SJCRH30 (cell line): ENCODE measurements at regions not wholly inside any gene's neighbourhood (a gene's known extent, or its start where the extent isn't known, plus 50 kb on each side); places are given as distances from the start of the nearest gene placed in this dataset.
"Not testable (repeated sequence)": the region's sequence is repeated elsewhere in the genome, so short reads cannot be mapped to it uniquely, and the experiment has no call there.

Experiments
- DNase-seq, 2 experiments: peaks; one replicate each; pipeline ENCODE4 v3.0.0-alpha.2; 2015 to 2020
- H3K27ac ChIP-seq: fragments of 250-450 bp; sonication (Bioruptor Pico); 2 replicates; pipeline ENCODE4 v1.5.1; 2020; ENCODE audit warnings: mild to moderate bottlenecking, moderate library complexity
- H3K27me3 ChIP-seq: fragments of 250-450 bp; sonication (Bioruptor Pico); 2 replicates; pipeline ENCODE4 v1.5.1; 2020; ENCODE audit warnings: mild to moderate bottlenecking, moderate library complexity
- H3K36me3 ChIP-seq: fragments of 250-450 bp; sonication (Bioruptor Pico); 2 replicates; pipeline ENCODE4 v1.5.1; 2020; ENCODE audit warnings: mild to moderate bottlenecking, moderate library complexity
- H3K4me1 ChIP-seq: fragments of 250-450 bp; sonication (Bioruptor Pico); 2 replicates; pipeline ENCODE4 v1.5.1; 2020; ENCODE audit warnings: mild to moderate bottlenecking, moderate library complexity
- H3K4me3 ChIP-seq: fragments of 250-450 bp; sonication (Bioruptor Pico); 2 replicates; pipeline ENCODE4 v1.5.1; 2020; ENCODE audit warnings: mild to moderate bottlenecking, moderate library complexity
- H3K9me3 ChIP-seq: fragments of 250-450 bp; sonication (Bioruptor Pico); replicated peaks from 2 replicates; pipeline ENCODE4 v1.5.1; 2020; ENCODE audit warnings: mild to moderate bottlenecking, moderate library complexity

GRCh38 chr14:57073986-57074385, 194.7 kb downstream of the EXOC5 start:
- Histone ChIP-seq H3K36me3 (no peaks in the 10 kb centered on the region), H3K4me1 (no peaks in the 10 kb centered on the region), H3K27ac (no peak overlapping the region), H3K4me3 (no peak overlapping the region), H3K9me3 (no peaks in the 10 kb centered on the region), H3K27me3 (no peaks in the 10 kb centered on the region)
- no peak for DNase-seq

- Histone ChIP-seq H3K9me3 (no peaks in the 10 kb centered on the region), H3K4me1 (no peaks in the 10 kb centered on the region), H3K27ac (no peak overlapping the region), H3K4me3 (no peak overlapping the region), H3K27me3 (no peaks in the 10 kb centered on the region), H3K36me3 (no peaks in the 10 kb centered on the region)
- DNase-seq = no peak
Measured at GRCh38 chr14:57071639-57072038, 197.1 kb downstream of the EXOC5 start.

GRCh38 chr14:57069702-57070101, 199.0 kb downstream of the EXOC5 start:
- no peaks in the 10 kb centered on the region for H3K9me3 ChIP-seq
- no peak overlapping the region for H3K4me3 ChIP-seq
- 0 out of 2 replicates have a peak, but pooled peaks cover 2% of the 10 kb centered on the region for H3K36me3 ChIP-seq
- DNase-seq = no peak
- H3K27ac ChIP-seq = no peak overlapping the region
- no peaks in the 10 kb centered on the region for H3K27me3 ChIP-seq
- H3K4me1 ChIP-seq = no peaks in the 10 kb centered on the region

GRCh38 chr14:57068511-57068910, 200.2 kb downstream of the EXOC5 start:
- Histone ChIP-seq H3K9me3 (no peaks in the 10 kb centered on the region), H3K4me3 (no peak overlapping the region), H3K27ac (no peak overlapping the region), H3K27me3 (no peaks in the 10 kb centered on the region), H3K36me3 (0 out of 2 replicates have a peak, but pooled peaks cover 2% of the 10 kb centered on the region), H3K4me1 (no peaks in the 10 kb centered on the region)
- no peak for DNase-seq

- H3K27me3 ChIP-seq = no peaks in the 10 kb centered on the region
- no peaks in the 10 kb centered on the region for H3K9me3 ChIP-seq
- H3K27ac ChIP-seq = no peak overlapping the region
- 0 out of 2 replicates have a peak, but pooled peaks cover 2% of the 10 kb centered on the region for H3K36me3 ChIP-seq
- no peaks in the 10 kb centered on the region for H3K4me1 ChIP-seq
- peak; percentile 10 to 37 for DNase-seq
- no peak overlapping the region for H3K4me3 ChIP-seq
Measured at GRCh38 chr14:57066887-57067513, 201.7 kb downstream of the EXOC5 start.

- Histone ChIP-seq H3K36me3 (0 out of 2 replicates have a peak, but pooled peaks cover 2% of the 10 kb centered on the region), H3K27ac (no peak overlapping the region), H3K27me3 (no peaks in the 10 kb centered on the region), H3K9me3 (no peaks in the 10 kb centered on the region), H3K4me1 (no peaks in the 10 kb centered on the region), H3K4me3 (no peak overlapping the region)
- no peak for DNase-seq
Measured at GRCh38 chr14:57066463-57066862, 202.2 kb downstream of the EXOC5 start.

GRCh38 chr14:57061009-57061711, 207.5 kb downstream of the EXOC5 start:
- DNase-seq = no peak
- Histone ChIP-seq H3K27ac (no peak overlapping the region), H3K4me1 (peaks cover 13% of the 10 kb centered on the region), H3K27me3 (no peaks in the 10 kb centered on the region), H3K36me3 (0 out of 2 replicates have a peak, but pooled peaks cover 2% of the 10 kb centered on the region), H3K9me3 (no peaks in the 10 kb centered on the region), H3K4me3 (no peak overlapping the region)

GRCh38 chr14:57060276-57060955, 208.3 kb downstream of the EXOC5 start:
- Histone ChIP-seq H3K4me1 (peaks cover 13% of the 10 kb centered on the region), H3K4me3 (no peak overlapping the region), H3K27ac (no peak overlapping the region), H3K36me3 (0 out of 2 replicates have a peak, but pooled peaks cover 2% of the 10 kb centered on the region), H3K9me3 (no peaks in the 10 kb centered on the region), H3K27me3 (no peaks in the 10 kb centered on the region)
- DNase-seq = no peak

GRCh38 chr14:57058319-57058718, 210.4 kb downstream of the EXOC5 start:
- Histone ChIP-seq H3K27ac (peak overlapping the region; percentile 66), H3K4me1 (peaks cover 13% of the 10 kb centered on the region), H3K27me3 (no peaks in the 10 kb centered on the region), H3K9me3 (no peaks in the 10 kb centered on the region), H3K36me3 (no peaks in the 10 kb centered on the region), H3K4me3 (peak overlapping the region; percentile 28)
- no peak for DNase-seq

- Histone ChIP-seq H3K4me1 (peaks cover 13% of the 10 kb centered on the region), H3K27me3 (no peaks in the 10 kb centered on the region), H3K27ac (peak overlapping the region; percentile 66), H3K4me3 (peak overlapping the region; percentile 28), H3K9me3 (no peaks in the 10 kb centered on the region), H3K36me3 (no peaks in the 10 kb centered on the region)
- DNase-seq = peak; percentile 75 to 83
Measured at GRCh38 chr14:57057803-57058202, 210.9 kb downstream of the EXOC5 start.

- H3K4me3 ChIP-seq, DNase-seq, H3K36me3 ChIP-seq, H3K9me3 ChIP-seq, H3K27ac ChIP-seq, H3K27me3 ChIP-seq: not testable (repeated sequence)
- H3K4me1 ChIP-seq = peaks cover 13% of the 10 kb centered on the region
Measured at GRCh38 chr14:57056522-57056921, 212.2 kb downstream of the EXOC5 start.

GRCh38 chr14:57052705-57053302, 215.9 kb downstream of the EXOC5 start:
- peaks cover 7% of the 10 kb centered on the region for H3K4me1 ChIP-seq
- no peaks in the 10 kb centered on the region for H3K36me3 ChIP-seq
- DNase-seq = no peak
- no peak overlapping the region for H3K27ac ChIP-seq
- no peaks in the 10 kb centered on the region for H3K9me3 ChIP-seq
- H3K27me3 ChIP-seq = no peaks in the 10 kb centered on the region
- no peak overlapping the region for H3K4me3 ChIP-seq

- H3K9me3 ChIP-seq = no peaks in the 10 kb centered on the region
- no peak for DNase-seq
- H3K36me3 ChIP-seq = no peaks in the 10 kb centered on the region
- no peak overlapping the region for H3K4me3 ChIP-seq
- H3K27me3 ChIP-seq = no peaks in the 10 kb centered on the region
- H3K27ac ChIP-seq = no peak overlapping the region
- H3K4me1 ChIP-seq = no peaks in the 10 kb centered on the region
Measured at GRCh38 chr14:57051633-57052032, 217.1 kb downstream of the EXOC5 start.

- no peak for DNase-seq
- Histone ChIP-seq H3K27me3 (no peaks in the 10 kb centered on the region), H3K9me3 (no peaks in the 10 kb centered on the region), H3K36me3 (no peaks in the 10 kb centered on the region), H3K27ac (no peak overlapping the region), H3K4me1 (no peaks in the 10 kb centered on the region), H3K4me3 (no peak overlapping the region)
Measured at GRCh38 chr14:57049848-57050247, 218.9 kb downstream of the EXOC5 start.

GRCh38 chr14:57046175-57046574, 222.5 kb downstream of the EXOC5 start:
- no peaks in the 10 kb centered on the region for H3K36me3 ChIP-seq
- no peak overlapping the region for H3K27ac ChIP-seq
- H3K4me3 ChIP-seq = no peak overlapping the region
- H3K27me3 ChIP-seq = no peaks in the 10 kb centered on the region
- DNase-seq = no peak
- no peaks in the 10 kb centered on the region for H3K4me1 ChIP-seq
- no peaks in the 10 kb centered on the region for H3K9me3 ChIP-seq
